ENCODE measurements at regions not wholly inside any gene's neighbourhood (a gene's known extent, or its start where the extent isn't known, plus 50 kb on each side); places are given as distances from the start of the nearest gene placed in this dataset.
"Not testable (repeated sequence)": the region's sequence is repeated elsewhere in the genome, so short reads cannot be mapped to it uniquely, and the experiment has no call there.

GRCh38 chr9:28502741-28503140, 929.5 kb upstream of the C9orf72 start:
- no peak for DNase-seq

DNA sequence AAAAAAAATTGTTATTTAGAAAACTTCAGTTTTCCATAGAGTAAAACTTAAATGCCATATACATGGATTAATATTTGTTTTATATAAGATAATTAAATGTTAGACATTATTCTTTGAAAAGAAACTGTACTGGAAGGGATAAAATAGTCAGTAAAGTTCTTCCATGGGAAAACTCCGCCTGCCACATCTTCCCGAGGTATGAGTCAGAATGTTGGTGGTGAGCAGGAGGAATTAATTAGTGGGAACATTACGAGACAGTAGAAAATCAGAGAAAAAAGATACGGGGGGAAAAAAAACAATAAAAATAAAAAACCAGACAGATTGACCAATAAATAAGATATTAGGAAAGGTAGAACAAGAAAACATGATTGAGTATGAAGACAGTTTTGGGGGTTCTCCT, 930.3 kb upstream of the C9orf72 start:
- no peak for DNase-seq

DNA sequence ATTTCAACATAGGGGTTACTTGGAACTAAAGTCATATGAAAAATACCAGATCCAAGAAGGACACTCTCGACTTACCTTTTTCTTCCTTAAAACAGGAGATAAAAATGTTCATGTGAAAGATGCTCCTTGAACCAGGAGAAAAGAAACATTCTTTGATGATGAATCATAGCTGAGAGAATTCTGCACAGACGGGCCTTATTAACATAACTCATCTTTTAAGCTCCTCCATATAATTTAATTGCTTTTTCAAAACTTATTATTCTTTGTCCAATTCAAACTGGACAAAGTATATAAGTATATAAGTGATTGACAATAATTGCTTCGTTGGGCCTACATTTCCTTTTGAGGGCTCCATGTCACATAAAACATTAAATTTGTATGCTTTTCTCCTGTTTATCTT, 945.2 kb upstream of the C9orf72 start:
- no peak for DNase-seq

DNA sequence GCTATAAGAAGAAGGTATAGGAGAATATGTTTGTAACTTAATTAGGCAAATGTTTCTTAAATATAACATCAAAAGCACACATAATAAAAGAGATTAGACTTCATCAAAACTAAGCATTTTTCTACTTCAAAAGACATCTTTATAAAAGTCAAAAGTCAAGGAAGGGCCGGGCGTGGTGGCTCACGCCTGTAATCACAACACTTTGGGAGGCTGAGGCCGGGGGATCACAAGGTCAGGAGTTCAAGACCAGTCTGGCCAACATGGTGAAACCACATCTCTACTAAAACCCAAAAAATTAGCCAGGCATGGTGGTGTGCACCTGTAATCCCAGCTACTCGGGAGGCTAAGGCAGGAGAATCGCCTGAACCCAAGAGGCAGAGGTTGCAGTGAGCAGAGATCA, 951.0 kb upstream of the C9orf72 start:
- not testable (repeated sequence) for DNase-seq

GRCh38 chr9:28528049-28528448, 954.8 kb upstream of the C9orf72 start:
- no peak for DNase-seq

DNA sequence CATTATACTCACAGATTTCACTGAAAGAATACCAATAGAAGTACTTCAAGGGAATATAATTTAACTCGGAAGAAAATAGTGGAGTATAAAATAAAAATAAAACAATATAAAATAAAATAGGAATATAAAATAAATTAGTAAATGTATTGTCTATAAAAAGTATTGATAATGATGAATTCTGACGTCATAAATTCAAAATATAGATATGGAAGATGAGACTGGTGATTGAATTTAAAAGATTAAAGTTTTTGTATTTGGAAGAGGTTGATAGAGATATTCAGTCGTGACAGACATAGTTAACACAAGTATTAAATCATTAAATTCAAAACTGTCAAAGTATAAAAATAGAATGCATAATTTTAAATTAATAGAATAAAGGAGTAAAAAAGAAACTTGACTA, 964.9 kb upstream of the C9orf72 start:
- DNase-seq, result no peak

- no peak for DNase-seq
Measured at GRCh38 chr9:28539434-28540070, 966.3 kb upstream of the C9orf72 start.

- DNase-seq, result no peak
Measured at GRCh38 chr9:28542928-28543327, 969.6 kb upstream of the C9orf72 start.

DNA sequence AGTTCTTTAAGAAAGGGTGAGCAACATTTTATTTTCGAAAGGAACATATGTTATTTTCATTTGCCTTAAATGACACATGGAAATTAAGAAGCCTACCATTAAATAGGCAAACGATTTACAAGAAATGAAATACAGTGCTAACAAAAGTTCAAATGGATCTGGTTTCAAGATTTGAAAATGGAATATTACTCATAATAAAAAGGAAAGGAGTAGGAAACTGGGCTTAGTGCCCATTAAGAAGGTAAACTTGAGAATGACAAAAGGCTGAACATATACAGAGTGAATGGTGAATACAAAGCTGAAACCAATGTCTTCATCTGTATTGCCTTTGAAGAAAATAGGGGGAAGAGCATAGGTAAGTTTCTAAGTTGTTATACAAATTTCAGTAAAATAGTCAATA, 974.2 kb upstream of the C9orf72 start:
- no peak for DNase-seq

- DNase-seq, result no peak
Measured at GRCh38 chr9:28563291-28563934, 990.1 kb upstream of the C9orf72 start.

DNA sequence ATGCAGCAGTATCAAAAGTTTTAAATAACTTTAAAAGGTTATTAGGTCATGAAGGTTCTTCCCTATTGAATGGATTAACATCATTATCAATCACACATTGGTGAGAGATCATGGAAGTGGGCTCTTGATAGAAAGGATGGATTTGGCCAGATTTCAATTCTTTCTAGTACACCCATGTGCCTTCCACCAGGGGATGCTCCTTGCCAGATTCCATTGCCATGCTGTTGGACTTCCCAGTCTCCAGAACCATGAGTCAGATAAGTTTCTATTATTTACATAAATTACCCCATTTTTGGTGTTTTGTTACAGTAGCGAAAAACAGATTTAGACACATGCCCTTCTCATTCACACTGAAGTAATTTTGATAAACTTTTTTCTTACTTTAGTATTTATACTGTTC, 1010.6 kb upstream of the C9orf72 start:
- DNase-seq, result no peak

DNA sequence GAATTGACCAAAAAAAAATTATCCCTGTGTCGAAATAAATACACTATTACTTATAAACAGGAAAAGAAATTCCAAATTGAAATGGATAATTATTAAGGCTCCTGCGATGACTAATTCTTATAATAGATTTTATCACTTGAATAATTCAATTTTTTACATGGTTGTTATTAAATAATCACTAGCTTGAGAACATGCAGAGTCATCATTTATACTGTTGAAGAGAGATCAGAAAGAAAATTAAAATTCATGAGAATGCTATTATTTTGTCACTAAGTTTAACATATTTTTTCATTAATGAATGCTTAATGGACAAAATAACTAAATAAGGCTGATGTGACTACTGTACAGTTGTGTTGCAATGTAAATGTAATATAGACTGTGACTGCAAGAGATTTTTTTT, 1011.3 kb upstream of the C9orf72 start:
- no peak for DNase-seq

- DNase-seq, result no peak
Measured at GRCh38 chr9:28587052-28587451, 1013.8 kb upstream of the C9orf72 start.

GRCh38 chr9:28598408-28598807, 1025.1 kb upstream of the C9orf72 start:
- no peak for DNase-seq

DNA sequence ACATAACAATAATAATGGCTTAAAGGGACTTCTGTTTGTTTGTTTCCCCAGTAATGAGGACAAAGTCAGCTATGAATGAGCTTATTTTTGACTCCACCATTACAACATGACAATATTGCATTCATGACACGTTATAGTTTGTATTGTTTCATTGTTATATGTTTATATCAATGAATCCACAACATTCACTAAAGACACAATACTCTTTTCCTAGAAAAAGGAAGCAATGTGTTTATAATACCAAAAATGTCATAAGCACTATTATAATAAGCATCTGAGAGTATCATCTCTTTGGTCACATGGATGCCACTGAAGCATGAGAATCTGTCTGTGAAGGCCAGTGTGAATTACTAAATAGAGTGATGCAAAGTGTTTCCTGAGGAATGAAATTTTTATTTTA, 1026.9 kb upstream of the C9orf72 start:
- no peak for DNase-seq

DNA sequence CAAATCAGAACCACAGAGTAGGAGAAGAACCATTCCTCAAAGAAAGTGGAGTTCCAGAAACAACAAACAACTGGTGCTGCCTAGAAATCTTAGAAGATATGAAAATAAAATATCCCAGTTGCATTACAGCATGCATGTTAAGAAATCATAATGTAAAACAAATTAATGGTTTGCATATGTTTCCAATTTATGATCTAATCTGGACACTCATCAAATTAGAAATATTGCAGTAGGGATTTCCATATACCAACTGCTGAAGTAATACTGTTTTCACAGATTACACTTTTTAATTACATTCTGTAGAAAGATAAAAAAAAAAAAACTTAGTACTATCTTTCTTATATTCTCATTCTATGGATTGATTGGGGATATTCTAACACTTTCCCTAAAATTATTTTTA, 1034.6 kb upstream of the C9orf72 start:
- DNase-seq, result no peak

DNA sequence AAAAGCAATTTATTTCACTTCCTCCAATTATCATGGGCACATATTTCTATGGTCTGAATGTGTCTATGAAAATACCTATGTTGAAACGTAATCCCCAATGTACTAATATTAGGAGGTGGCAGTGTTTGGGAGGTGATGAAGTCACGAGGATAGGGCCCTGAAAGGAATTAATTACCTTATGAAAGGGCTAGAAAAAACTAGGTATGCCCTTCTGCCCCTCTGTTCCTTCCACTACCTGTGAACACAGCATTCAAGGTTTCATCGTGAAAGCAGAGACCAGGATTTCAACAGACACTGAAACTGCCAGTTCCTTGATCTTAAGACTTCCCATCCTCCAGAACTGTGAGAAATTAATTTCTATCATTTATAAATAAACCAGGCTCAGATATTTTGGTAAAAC, 1037.1 kb upstream of the C9orf72 start:
- DNase-seq, result no peak

DNA sequence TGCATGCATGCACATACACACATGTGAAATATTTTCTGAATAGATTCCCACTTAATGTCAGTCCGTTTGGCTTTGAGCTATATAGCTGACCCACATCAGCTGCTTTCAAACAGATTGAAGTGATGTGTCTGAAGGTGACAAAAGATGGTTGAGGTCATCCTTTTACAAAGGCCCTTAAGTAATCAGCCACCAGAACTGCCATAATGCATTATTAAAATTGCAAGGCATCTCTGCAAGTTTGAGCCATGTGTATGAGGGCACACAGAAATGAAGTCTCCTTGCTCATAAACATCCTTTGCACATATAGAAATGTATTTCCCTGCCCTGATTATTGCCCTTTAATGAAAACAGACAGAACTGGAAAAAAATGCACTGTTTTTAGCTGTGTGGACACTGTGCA, 1043.0 kb upstream of the C9orf72 start:
- no peak for DNase-seq

DNA sequence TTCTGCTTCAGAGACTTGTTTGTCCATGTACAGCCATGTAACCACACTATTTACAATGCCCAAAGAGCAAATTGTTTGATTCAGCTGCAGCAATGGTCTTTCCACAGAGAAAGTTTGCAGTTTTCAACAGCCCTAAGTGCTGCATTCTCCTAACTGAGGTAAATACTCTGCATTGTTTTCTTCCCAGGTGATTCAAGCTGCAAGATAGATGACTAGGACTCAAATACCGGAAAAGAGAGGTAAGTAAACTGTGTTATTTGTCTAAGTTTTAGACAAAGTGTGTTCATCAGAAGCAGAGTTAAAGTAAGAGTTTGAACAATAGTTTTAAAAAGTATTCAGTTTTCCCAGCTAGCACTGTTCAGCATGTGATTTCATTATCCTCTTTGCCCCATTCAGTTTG, 1046.7 kb upstream of the C9orf72 start:
- DNase-seq, result no peak

DNA sequence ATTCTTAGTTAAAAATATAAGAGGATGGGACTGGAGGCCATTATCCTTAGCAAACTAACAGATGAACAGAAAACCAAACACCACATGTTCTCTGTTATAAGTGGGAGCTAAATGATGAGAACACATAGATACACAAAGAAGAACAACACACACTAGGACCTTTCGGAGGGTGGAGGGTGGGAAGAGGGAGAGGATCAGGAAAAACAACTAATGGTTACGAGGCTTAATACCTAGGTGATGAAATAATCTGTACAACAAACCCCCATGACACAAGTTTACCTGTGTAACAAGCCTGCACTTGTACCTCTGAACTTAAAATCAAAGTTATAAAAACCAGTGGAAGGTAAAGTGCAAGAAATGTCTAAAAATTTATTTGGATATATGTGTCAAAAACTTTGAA, 1047.4 kb upstream of the C9orf72 start:
- no peak for DNase-seq

DNA sequence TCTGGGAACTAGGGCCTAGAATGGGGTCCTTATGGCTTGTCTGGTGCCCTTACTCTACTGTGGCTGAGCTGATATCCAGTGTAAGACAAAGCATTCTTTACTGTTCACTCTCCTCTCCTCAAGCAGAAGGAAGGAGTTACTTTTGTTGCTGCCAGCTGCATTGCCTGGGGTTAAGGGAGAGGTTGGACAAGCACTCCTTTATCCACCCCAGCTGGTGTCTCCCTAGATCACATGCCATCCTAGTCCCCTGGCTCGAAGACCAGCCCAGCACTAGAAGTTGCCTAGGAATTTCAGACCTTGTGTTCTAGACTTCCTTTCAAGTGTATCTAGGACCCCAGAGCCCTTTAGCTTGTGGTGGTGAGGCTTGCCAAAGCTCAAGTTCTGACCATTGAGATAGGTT, 1051.5 kb upstream of the C9orf72 start:
- DNase-seq, result no peak

GRCh38 chr9:28628031-28628430, 1054.8 kb upstream of the C9orf72 start:
- no peak for DNase-seq

DNA sequence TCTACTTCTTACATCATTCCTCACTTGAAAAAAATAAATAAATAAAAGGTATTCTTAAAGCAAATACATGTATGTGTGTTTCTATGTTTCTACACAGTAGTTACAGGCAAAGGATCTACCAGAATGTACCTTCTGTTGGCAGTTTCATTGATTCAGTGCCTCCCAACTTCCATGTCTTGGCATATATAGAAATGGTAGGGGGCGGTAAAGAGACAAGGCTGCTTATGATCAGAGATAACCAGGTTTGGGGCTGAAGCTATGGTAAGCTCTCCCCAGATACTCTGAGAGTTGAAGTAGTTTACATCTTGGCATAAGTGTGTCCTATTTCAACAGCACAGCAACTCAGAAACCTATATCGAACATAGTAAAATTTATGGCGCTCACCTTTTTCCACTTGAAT, 1075.4 kb upstream of the C9orf72 start:
- DNase-seq, result no peak

GRCh38 chr9:28650327-28650726, 1077.0 kb upstream of the C9orf72 start:
- no peak for DNase-seq

DNA sequence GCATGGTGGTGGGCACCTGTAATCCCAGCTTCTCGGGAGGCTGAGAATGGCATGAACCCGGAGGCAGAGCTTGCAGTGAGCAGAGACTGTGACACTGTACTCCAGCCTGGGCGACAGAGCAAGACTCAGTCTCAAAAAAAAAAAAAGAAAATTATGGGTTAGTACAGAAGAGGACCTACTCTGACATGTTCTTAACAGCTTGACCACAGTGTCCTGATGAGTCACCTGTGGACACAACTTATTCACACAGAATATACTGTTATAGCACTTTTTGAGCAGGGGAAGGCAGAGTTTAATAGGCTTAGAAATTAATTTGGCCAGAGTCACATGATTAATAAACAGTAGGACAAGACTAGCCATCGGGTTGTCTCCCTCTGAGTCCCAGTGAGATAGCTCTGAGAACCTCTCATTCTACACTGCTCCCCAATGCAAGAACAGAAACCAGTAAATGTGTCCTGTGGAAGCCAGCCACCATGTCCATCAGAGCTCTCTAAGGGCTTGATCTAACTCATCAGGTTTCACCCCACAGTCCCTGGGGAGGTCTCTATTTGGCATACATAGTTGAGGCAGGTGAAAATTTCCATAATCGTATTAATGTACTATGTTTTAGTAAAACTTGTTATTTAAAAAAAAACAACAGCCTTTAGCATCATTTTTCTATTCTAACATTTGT, 1077.9 kb upstream of the C9orf72 start:
- DNase-seq, result no peak
